Upper lobe of left lung (tissue), 6 donors: ENCODE measurements at regions not wholly inside any gene's neighbourhood (a gene's known extent, or its start where the extent isn't known, plus 50 kb on each side); places are given as distances from the start of the nearest gene placed in this dataset.
"Not testable (repeated sequence)": the region's sequence is repeated elsewhere in the genome, so short reads cannot be mapped to it uniquely, and the experiment has no call there.

ENCODE experiments used
- ATAC-seq, 2 donors: fragments of 200-7000 bp; cut with Tn5 transposase; one replicate each; pipeline ENCODE4 v1.9.1; 2022; ENCODE audit warnings: mild to moderate bottlenecking in 2 of 2, moderate library complexity in 2 of 2; ENCODE audit not compliant: low FRiP score in 2 of 2
- DNase-seq, 2 donors: peaks; one replicate each; pipeline ENCODE4 v3.0.0-alpha.2; 2019 to 2020
- H3K27ac ChIP-seq, 4 donors: fragments of 200-600 bp; sonication (generic); one replicate each; pipeline ENCODE4 v1.5.1; 2016 to 2019
- H3K27me3 ChIP-seq, 4 donors: fragments of 200-600 bp; sonication (generic); one replicate each; pipeline ENCODE4 v1.5.1; 2017 to 2019
- H3K36me3 ChIP-seq, 4 donors: fragments of 200-600 bp; sonication (generic); one replicate each; pipeline ENCODE4 v1.5.1; 2016 to 2019
- H3K4me1 ChIP-seq, 4 donors: fragments of 200-600 bp; sonication (generic); one replicate each; pipeline ENCODE4 v1.5.1; 2018 to 2019
- H3K4me3 ChIP-seq, 4 donors: fragments of 200-600 bp; sonication (generic); one replicate each; pipeline ENCODE4 v1.5.1; 2017 to 2019; ENCODE audit warnings: mild to moderate bottlenecking in 2 of 4, moderate library complexity in 1 of 4
- H3K9me3 ChIP-seq, 4 donors: fragments of 200-600 bp; sonication (generic); one replicate each; pipeline ENCODE4 v1.5.1; 2018 to 2019
- WGBS, 2 donors: methylation state at CpG; one replicate each; pipeline ENCODE4 v1.1.5; 2017 to 2018; 5-methylcytosine and 5-hydroxymethylcytosine counted together
- donor health status: DM: no; HTN: no; CAD: no; lungs with moderate emphysema.
- donor health status: DM: no; HTN: yes; CAD: no; lungs with severe emphysema.

DNA sequence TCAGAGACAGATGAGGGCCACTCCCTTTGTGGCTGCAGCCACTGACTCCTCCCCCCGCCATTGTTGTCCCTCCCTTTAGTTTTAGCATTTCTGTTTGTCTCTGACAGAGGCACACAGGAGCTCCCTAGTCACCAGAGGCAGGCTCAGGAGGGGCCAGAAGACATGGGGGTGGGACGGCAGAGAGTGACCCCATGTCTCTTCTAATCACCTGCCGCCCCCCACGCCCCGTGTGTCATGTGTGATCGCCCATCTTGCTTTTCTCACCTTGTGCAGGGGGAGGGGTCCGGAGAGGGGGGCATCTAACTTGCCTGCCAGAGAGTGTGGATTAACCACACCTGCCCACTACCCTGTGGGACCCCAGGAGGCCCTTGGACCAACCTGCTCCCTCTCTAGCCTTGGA lies 246.7 kb upstream of the TP53TG3C start:
- DNase-seq, H3K9me3 ChIP-seq, H3K27ac ChIP-seq, H3K4me3 ChIP-seq, H3K36me3 ChIP-seq, H3K27me3 ChIP-seq, ATAC-seq, H3K4me1 ChIP-seq: not testable (repeated sequence)
- WGBS, 2 donors, result 86 to 90% methylated on average over 5 of the region's 7 CpGs

GRCh38 chr16:32946041-32946560 lies 247.9 kb upstream of the TP53TG3C start:
- not testable (repeated sequence) for H3K27me3 ChIP-seq, H3K36me3 ChIP-seq, H3K4me1 ChIP-seq, H3K9me3 ChIP-seq, H3K27ac ChIP-seq, ATAC-seq, H3K4me3 ChIP-seq
- peak in 1 of 2 donors; percentile 76 for DNase-seq
- 92% methylated on average over 2 of the region's 10 CpGs; no CpG with 5 or more reads in 1 of the 2 donors for whole genome bisulfite sequencing, 2 donors

DNA sequence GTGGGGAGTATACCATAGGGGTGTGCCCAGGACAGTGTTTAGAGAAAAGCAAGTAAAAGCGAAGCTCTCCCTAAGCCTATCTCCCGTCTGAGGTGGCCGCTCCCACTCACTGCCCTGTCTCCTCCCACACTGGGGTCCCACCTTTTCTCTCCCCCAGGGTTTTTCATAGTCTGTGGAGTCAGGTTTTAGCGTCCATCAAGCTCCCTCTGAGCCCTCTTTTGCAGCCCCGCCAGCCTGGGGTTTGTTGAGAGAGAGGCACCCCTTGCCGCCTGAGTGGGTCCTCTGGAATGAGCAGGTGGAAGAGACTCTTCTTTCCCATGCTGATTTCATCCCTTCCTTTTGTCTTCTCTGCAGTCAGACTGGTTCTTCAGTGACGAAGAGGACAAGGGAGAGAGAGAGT lies 248.7 kb upstream of the TP53TG3C start:
- not testable (repeated sequence) for ATAC-seq, H3K27me3 ChIP-seq, H3K4me1 ChIP-seq, H3K36me3 ChIP-seq, H3K4me3 ChIP-seq, H3K9me3 ChIP-seq, H3K27ac ChIP-seq, DNase-seq
- WGBS, 2 donors, result 85 to 93% methylated on average over 4 to 6 of the region's 7 CpGs

- not testable (repeated sequence) for H3K9me3 ChIP-seq, H3K27me3 ChIP-seq, H3K4me3 ChIP-seq, DNase-seq, H3K36me3 ChIP-seq, H3K27ac ChIP-seq, H3K4me1 ChIP-seq, ATAC-seq
- WGBS, 2 donors, result no CpG with 5 or more reads among the region's 4 CpGs
Observed at GRCh38 chr16:32939845-32940244, 254.2 kb upstream of the TP53TG3C start.

DNA sequence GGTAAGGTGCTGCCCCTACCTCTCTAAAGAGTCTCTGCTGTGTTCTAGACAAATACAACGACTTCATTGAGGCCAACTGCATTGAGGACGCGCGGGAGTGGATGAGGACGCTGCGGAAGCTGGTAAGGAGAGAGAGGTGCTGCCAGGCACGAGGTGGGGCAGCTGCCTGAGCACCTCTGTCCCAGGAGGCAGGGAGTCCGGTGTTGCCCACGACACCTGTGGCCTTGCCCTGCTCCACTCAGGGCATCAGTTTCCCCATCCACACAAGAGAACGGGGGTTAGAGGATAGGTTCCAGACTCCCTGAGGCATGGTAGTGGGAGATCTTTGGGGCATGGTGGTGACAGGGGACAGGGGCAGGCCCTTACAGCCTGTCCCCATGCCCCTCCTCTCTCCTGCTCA lies 256.1 kb upstream of the TP53TG3C start:
- not testable (repeated sequence) for DNase-seq, H3K9me3 ChIP-seq, H3K36me3 ChIP-seq, H3K4me3 ChIP-seq, H3K27ac ChIP-seq, H3K4me1 ChIP-seq, H3K27me3 ChIP-seq, ATAC-seq
- WGBS, 2 donors, result 85% methylated on average over 10 of the region's 10 CpGs; no CpG with 5 or more reads in 1 of the 2 donors

DNA sequence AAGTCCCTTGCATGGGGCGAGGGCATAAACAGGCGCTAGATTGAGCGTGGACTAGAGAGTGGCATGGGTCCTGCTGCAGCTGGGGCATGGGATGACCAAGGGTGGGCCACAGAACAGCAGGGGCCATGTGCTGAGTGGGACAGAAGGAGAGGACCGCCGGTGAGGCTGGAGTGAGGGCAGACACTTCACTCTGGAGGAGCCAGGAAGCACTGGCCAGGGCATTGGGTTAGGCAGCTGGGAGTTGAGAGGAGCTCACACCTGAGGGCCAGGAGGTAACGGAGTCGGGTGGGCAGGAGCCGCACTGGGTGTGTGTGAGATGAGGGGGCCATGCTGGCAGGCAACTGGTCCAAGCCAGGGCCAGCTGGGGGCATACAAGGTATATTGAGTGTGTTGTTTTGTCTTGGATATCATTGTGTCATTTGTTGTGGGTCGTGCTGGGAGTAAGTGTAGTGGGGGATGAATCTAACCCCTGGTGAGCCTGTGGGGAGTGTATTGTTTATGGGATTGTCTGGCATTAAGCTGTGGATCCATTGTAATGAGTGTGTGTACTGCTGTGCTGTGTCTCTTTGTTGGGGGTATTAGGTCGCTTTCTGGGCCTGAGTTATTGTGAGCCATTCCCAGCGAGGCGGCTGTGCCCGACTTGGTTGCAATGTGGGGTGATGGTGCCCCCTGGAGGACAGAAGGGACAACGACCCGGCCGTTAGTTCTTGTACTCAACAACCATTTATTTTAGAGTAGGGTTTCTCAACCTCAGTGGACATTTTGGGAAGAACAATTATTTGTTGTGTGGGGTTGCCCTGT lies 256.5 kb upstream of the TP53TG3 start:
- H3K4me3 ChIP-seq, DNase-seq, H3K27ac ChIP-seq, H3K9me3 ChIP-seq, H3K27me3 ChIP-seq, H3K4me1 ChIP-seq, H3K36me3 ChIP-seq: not testable (repeated sequence)
- peak; percentile 40 to 65 for ATAC-seq
- WGBS, 2 donors, result 61 to 79% methylated on average over 10 to 16 of the region's 16 CpGs

- H3K27me3 ChIP-seq, H3K27ac ChIP-seq, H3K36me3 ChIP-seq, H3K4me1 ChIP-seq, H3K9me3 ChIP-seq, ATAC-seq, H3K4me3 ChIP-seq: not testable (repeated sequence)
- no CpG with 5 or more reads among the region's 31 CpGs for WGBS, 2 donors
- DNase-seq, result peak in 1 of 2 donors; percentile 53
Observed at GRCh38 chr16:32925192-32925591, 249.2 kb upstream of the TP53TG3 start.

- H3K36me3 ChIP-seq, H3K4me1 ChIP-seq, H3K4me3 ChIP-seq, H3K27me3 ChIP-seq, H3K27ac ChIP-seq, H3K9me3 ChIP-seq, ATAC-seq, DNase-seq: not testable (repeated sequence)
- WGBS, 2 donors, result 77% methylated on average over 5 of the region's 9 CpGs; no CpG with 5 or more reads in 1 of the 2 donors
Observed at GRCh38 chr16:32922578-32922977, 246.6 kb upstream of the TP53TG3 start.

- H3K9me3 ChIP-seq, DNase-seq, H3K27me3 ChIP-seq, ATAC-seq, H3K36me3 ChIP-seq, H3K27ac ChIP-seq, H3K4me1 ChIP-seq, H3K4me3 ChIP-seq: not testable (repeated sequence)
- WGBS, 2 donors, result 50 to 55% methylated on average over 4 to 13 of the region's 15 CpGs
Observed at GRCh38 chr16:32915346-32915745, 239.4 kb upstream of the TP53TG3 start.

DNA sequence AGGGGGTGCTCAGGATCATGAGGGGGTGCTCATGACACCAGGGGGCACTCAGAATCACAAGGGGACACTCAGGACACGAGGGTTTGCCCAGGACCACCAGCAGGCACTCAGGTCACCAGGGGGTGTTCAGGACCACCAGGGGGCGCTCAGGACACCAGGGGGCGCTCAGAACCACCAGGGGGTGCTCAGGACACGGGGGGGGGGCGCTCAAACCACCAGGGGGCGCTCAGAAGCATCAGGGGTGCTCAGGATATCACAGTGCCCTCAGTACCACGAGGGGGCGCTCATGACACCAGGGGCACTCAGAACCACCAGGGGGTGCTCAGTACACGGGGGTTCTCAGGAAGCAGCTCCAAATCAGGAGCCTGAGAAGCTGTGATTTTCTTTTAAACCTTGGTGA lies 221.8 kb upstream of the TP53TG3 start:
- DNase-seq, result peak in 1 of 2 donors; percentile 48
- not testable (repeated sequence) for ATAC-seq, H3K9me3 ChIP-seq, H3K36me3 ChIP-seq, H3K4me1 ChIP-seq, H3K4me3 ChIP-seq, H3K27me3 ChIP-seq, H3K27ac ChIP-seq
- WGBS, 2 donors, result 47% methylated on average over 2 of the region's 9 CpGs; no CpG with 5 or more reads in 1 of the 2 donors

- H3K9me3 ChIP-seq, H3K27me3 ChIP-seq, DNase-seq, H3K4me3 ChIP-seq, H3K36me3 ChIP-seq, H3K4me1 ChIP-seq, H3K27ac ChIP-seq, ATAC-seq: not testable (repeated sequence)
- no CpG with 5 or more reads among the region's 56 CpGs for WGBS, 2 donors
Observed at GRCh38 chr16:32885392-32885791, 209.4 kb upstream of the TP53TG3 start.

DNA sequence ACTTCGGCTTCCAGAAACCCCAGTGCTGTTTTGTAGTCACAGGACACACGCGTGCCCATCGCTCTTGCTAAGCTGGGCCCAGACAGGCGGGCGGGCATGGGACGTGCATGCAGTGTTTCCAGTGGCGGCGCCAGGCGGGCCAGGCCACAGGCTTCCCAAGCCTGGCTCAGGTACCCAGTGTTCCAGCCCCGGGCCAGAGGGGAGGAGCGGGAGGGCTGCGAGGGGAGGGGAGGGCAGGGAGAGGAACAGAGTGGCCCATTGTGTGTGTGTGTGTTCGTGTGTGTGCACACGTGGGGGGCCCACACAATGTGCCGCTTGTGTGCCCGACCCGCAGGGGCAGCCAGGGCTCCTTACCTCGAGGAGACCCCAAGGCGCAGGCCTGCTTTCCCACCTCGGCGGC lies 208.6 kb upstream of the TP53TG3 start:
- H3K27me3 ChIP-seq, ATAC-seq, H3K36me3 ChIP-seq, H3K4me3 ChIP-seq, H3K9me3 ChIP-seq, H3K4me1 ChIP-seq, H3K27ac ChIP-seq: not testable (repeated sequence)
- peak in 1 of 2 donors; percentile 34 for DNase-seq
- 95% methylated on average over 4 of the region's 22 CpGs; no CpG with 5 or more reads in 1 of the 2 donors for WGBS, 2 donors

DNA sequence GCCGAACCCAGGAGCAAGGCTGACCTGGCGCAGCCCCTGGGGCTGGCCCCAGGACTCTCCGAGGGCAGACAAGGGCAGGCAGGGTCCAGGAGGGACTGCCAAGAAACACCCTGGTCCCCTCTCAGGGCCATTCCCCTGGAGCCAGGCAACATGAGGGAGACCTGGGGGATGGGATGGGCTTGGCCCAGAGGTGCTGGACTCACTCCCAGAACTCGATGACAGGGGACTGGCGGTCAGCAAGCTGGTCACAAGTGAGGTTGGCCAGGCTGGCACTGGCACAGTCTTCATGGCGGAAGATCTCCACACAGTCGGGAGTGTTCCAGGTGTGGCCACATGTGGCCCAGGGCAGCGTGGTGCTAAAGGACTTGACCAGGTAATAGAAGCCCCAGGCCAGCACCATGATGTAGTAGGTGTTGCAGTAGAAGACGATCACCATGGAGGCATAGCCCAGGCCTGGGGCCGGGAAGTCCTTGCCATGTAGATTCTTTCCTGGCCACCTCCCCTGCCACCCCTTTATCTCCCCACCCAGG lies 206.4 kb upstream of the TP53TG3 start:
- not testable (repeated sequence) for H3K36me3 ChIP-seq, ATAC-seq, H3K4me3 ChIP-seq, H3K9me3 ChIP-seq, H3K27me3 ChIP-seq, H3K27ac ChIP-seq, H3K4me1 ChIP-seq, DNase-seq
- 80% methylated on average over 3 of the region's 10 CpGs; no CpG with 5 or more reads in 1 of the 2 donors for WGBS, 2 donors
